GM20000 (cell line): ENCODE measurements at regions not wholly inside any gene's neighbourhood (a gene's known extent, or its start where the extent isn't known, plus 50 kb on each side); places are given as distances from the start of the nearest gene placed in this dataset.

ENCODE experiments used
- DNase-seq: peaks from one replicate; pipeline ENCODE4 v3.0.0; 2012; ENCODE audit warnings: low spot score
- TF ChIP-seq, protein P1 (sequence below): IDR thresholded peaks from 2 replicates; pipeline ENCODE4 v1.5.1; 2012; ENCODE audit warnings: mild to moderate bottlenecking, control low read depth; ENCODE audit errors: extremely low read depth, missing control alignments

GRCh38 chr2:51720826-51721225 is 688.9 kb upstream of the NRXN1 start:
- no peak for DNase-seq
- TF ChIP-seq, protein P1, sequence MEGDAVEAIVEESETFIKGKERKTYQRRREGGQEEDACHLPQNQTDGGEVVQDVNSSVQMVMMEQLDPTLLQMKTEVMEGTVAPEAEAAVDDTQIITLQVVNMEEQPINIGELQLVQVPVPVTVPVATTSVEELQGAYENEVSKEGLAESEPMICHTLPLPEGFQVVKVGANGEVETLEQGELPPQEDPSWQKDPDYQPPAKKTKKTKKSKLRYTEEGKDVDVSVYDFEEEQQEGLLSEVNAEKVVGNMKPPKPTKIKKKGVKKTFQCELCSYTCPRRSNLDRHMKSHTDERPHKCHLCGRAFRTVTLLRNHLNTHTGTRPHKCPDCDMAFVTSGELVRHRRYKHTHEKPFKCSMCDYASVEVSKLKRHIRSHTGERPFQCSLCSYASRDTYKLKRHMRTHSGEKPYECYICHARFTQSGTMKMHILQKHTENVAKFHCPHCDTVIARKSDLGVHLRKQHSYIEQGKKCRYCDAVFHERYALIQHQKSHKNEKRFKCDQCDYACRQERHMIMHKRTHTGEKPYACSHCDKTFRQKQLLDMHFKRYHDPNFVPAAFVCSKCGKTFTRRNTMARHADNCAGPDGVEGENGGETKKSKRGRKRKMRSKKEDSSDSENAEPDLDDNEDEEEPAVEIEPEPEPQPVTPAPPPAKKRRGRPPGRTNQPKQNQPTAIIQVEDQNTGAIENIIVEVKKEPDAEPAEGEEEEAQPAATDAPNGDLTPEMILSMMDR = no peak

- no peak for DNase-seq
- TF ChIP-seq, protein P1 = no peak
Observed at GRCh38 chr2:51718881-51719280, 686.9 kb upstream of the NRXN1 start.

- TF ChIP-seq, protein P1 = no peak
- no peak for DNase-seq
Observed at GRCh38 chr2:51717312-51717711, 685.4 kb upstream of the NRXN1 start.

GRCh38 chr2:51711766-51712165 is 679.8 kb upstream of the NRXN1 start:
- TF ChIP-seq, protein P1 = no peak
- no peak for DNase-seq

DNA sequence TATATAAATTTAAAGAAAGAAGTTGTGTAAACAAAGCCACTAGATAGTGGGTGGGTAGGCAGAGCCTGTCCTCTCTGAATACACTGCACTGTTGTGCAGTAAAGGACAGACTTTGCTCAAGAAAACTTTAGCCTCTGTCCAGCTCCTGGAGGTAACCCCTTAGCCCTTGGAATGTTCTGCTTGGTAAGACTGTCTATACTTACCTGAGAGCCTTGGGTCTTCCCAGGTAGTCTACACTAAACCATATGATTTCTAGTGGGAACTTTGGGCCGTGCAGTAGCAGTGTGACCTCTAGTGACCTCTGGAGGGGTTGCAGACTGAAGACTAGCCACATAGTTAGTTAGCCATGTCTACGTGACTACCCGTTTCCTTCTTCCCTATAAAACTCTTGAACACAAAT is 678.3 kb upstream of the NRXN1 start:
- TF ChIP-seq, protein P1 = peak; percentile 19
- DNase-seq = peak; percentile 7

DNA sequence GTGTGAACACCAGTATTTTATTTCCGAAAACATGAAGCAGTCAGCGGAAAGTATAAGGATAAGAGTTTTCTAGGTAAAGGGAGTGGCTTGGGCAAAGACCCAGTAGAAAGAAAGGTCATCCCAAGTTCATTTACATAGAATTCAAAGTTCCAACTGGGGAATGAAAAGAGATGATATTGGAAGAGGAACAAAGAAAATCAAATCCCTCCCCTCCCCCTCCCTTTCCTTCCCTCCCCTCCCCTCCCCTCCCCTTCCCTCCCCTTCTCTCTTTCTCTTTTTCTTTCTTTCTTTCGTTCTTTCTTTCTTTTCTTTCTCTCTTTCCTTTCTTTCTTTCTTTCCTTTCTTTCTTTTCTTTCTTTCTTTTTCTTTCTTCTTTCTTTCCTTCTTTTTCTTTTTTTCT is 675.7 kb upstream of the NRXN1 start:
- DNase-seq = no peak
- TF ChIP-seq, protein P1 = no peak

DNA sequence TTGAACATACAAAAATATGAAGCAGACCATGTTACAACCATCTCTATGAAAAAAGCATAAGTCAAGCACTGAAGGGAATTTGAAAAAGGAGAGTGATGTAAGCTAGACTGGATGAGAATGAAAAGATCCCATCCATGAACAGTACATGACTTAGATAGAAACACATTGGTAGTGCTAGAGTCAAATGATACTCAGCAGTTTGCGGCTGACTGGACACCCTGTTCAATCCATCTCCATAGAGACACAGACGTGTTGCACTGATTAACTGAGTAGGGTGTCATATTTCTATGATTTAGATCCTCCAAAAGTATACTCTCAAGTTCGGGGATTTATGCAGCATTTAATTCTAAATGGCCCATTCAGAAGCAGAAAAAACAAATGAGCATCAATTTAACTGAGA is 674.3 kb upstream of the NRXN1 start:
- TF ChIP-seq, protein P1 = no peak
- DNase-seq = no peak

GRCh38 chr2:51705417-51705816 is 673.5 kb upstream of the NRXN1 start:
- DNase-seq = no peak
- TF ChIP-seq, protein P1 = no peak
